Suprapubic skin (tissue), 4 donors: ENCODE measurements at regions not wholly inside any gene's neighbourhood (a gene's known extent, or its start where the extent isn't known, plus 50 kb on each side); places are given as distances from the start of the nearest gene placed in this dataset.

Source experiments
- DNase-seq, 2 donors: peaks; one replicate each; pipeline ENCODE4 v3.0.0-alpha.2; 2019; ENCODE audit warnings: low spot score in 2 of 2
- H3K27ac ChIP-seq: fragments of 200-600 bp; sonication (generic); one replicate; pipeline ENCODE4 v1.5.1; 2019
- H3K27me3 ChIP-seq: fragments of 200-600 bp; sonication (generic); one replicate; pipeline ENCODE4 v1.5.1; 2019
- H3K36me3 ChIP-seq: fragments of 200-600 bp; sonication (generic); one replicate; pipeline ENCODE4 v1.5.1; 2019
- H3K4me1 ChIP-seq: fragments of 200-600 bp; sonication (generic); one replicate; pipeline ENCODE4 v1.5.1; 2019
- H3K4me3 ChIP-seq: fragments of 200-600 bp; sonication (generic); one replicate; pipeline ENCODE4 v1.5.1; 2019; ENCODE audit warnings: mild to moderate bottlenecking
- H3K9me3 ChIP-seq: fragments of 200-600 bp; sonication (generic); one replicate; pipeline ENCODE4 v1.5.1; 2019
- CTCF ChIP-seq, 2 donors: fragments of 200-600 bp in 1 of 2; fragments of 450-650 bp in 1 of 2; sonication (generic) in 1 of 2; IDR thresholded peaks; one replicate each; pipeline ENCODE4 v1.5.1; 2016 to 2019; ENCODE audit warnings: antibody characterized with exemption in 2 of 2, mild to moderate bottlenecking in 1 of 2, moderate library complexity in 1 of 2
- EP300 ChIP-seq: sonication (generic); formaldehyde crosslinking; IDR thresholded peaks from one replicate; pipeline ENCODE4 v1.6.1; 2017; ENCODE audit warnings: antibody characterized with exemption
- POLR2A ChIP-seq, 2 donors: fragments of 450-650 bp; IDR thresholded peaks; one replicate each; pipeline ENCODE4 v1.6.1; 2017; ENCODE audit warnings: antibody characterized with exemption in 2 of 2, mild to moderate bottlenecking in 2 of 2, moderate library complexity in 2 of 2
- POLR2AphosphoS5 ChIP-seq, 3 donors: sonication (generic); formaldehyde crosslinking; IDR thresholded peaks; one replicate each; pipeline ENCODE4 v1.6.1; 2017; ENCODE audit warnings: antibody characterized with exemption in 3 of 3
- whole genome bisulfite sequencing: methylation state at CpG from one replicate; pipeline ENCODE4 v1.1.5; 2018; 5-methylcytosine and 5-hydroxymethylcytosine counted together

- peak in 1 of 2 donors; percentile 69 for DNase-seq
- peaks cover 13% of the 10 kb centered on the region for H3K4me1 ChIP-seq
- H3K27ac ChIP-seq = no peak overlapping the region
- TF ChIP-seq POLR2AphosphoS5 (IDR thresholded peaks at IDR 0.05) = no peak
- TF ChIP-seq CTCF (IDR thresholded peaks at IDR 0.05) = no peak
- TF ChIP-seq EP300 = no peak
- H3K36me3 ChIP-seq = no peaks in the 10 kb centered on the region
- H3K27me3 ChIP-seq = peaks cover 48% of the 10 kb centered on the region
- no peak overlapping the region for H3K4me3 ChIP-seq
- H3K9me3 ChIP-seq = no peaks in the 10 kb centered on the region
- 87% methylated on average over 9 of the region's 12 CpGs for WGBS
Observed at GRCh38 chr10:123584419-123584775, 81.8 kb upstream of the GPR26 start.

- Histone ChIP-seq H3K9me3 (no peaks in the 10 kb centered on the region), H3K4me1 (peaks cover 13% of the 10 kb centered on the region), H3K27me3 (peaks cover 37% of the 10 kb centered on the region), H3K4me3 (no peak overlapping the region), H3K27ac (no peak overlapping the region), H3K36me3 (no peaks in the 10 kb centered on the region)
- DNase-seq = peak in 1 of 2 donors; percentile 54
- no peak for TF ChIP-seq POLR2AphosphoS5 (IDR thresholded peaks at IDR 0.05)
- no peak for TF ChIP-seq EP300
- no peak for TF ChIP-seq CTCF (IDR thresholded peaks at IDR 0.05)
- TF ChIP-seq POLR2A (IDR thresholded peaks at IDR 0.05) = no peak
- WGBS = 78% methylated on average over 12 of the region's 12 CpGs
Observed at GRCh38 chr10:123585477-123586445, 80.4 kb upstream of the GPR26 start.

- WGBS = 94% methylated on average over 3 of the region's 3 CpGs
- Histone ChIP-seq H3K27ac (no peak overlapping the region), H3K27me3 (peaks cover 26% of the 10 kb centered on the region), H3K4me3 (no peak overlapping the region), H3K4me1 (peaks cover 13% of the 10 kb centered on the region), H3K36me3 (no peaks in the 10 kb centered on the region), H3K9me3 (no peaks in the 10 kb centered on the region)
- TF ChIP-seq POLR2A (IDR thresholded peaks at IDR 0.05) (no peak), CTCF (IDR thresholded peaks at IDR 0.05) (no peak), POLR2AphosphoS5 (IDR thresholded peaks at IDR 0.05) (no peak), EP300 (no peak)
- peak in 1 of 2 donors; percentile 29 for DNase-seq
Observed at GRCh38 chr10:123587110-123587509, 79.0 kb upstream of the GPR26 start.

GRCh38 chr10:123588386-123588914 lies 77.7 kb upstream of the GPR26 start:
- Histone ChIP-seq H3K9me3 (no peaks in the 10 kb centered on the region), H3K4me3 (no peak overlapping the region), H3K36me3 (no peaks in the 10 kb centered on the region), H3K27me3 (peaks cover 16% of the 10 kb centered on the region), H3K4me1 (peaks cover 9% of the 10 kb centered on the region), H3K27ac (no peak overlapping the region)
- 49% methylated on average over 3 of the region's 7 CpGs for WGBS
- TF ChIP-seq POLR2AphosphoS5 (IDR thresholded peaks at IDR 0.05) (no peak), EP300 (no peak), CTCF (IDR thresholded peaks at IDR 0.05) (no peak), POLR2A (IDR thresholded peaks at IDR 0.05) (no peak)
- peak in 1 of 2 donors; percentile 37 for DNase-seq

GRCh38 chr10:123595661-123596060 lies 70.5 kb upstream of the GPR26 start:
- TF ChIP-seq POLR2A (IDR thresholded peaks at IDR 0.05) (no peak), POLR2AphosphoS5 (IDR thresholded peaks at IDR 0.05) (no peak), EP300 (no peak), CTCF (IDR thresholded peaks at IDR 0.05) (no peak)
- Histone ChIP-seq H3K27ac (no peak overlapping the region), H3K27me3 (peaks cover 3% of the 10 kb centered on the region), H3K36me3 (no peaks in the 10 kb centered on the region), H3K4me3 (no peak overlapping the region), H3K9me3 (no peaks in the 10 kb centered on the region), H3K4me1 (no peaks in the 10 kb centered on the region)
- DNase-seq = peak in 1 of 2 donors; percentile 40
- WGBS = 53% methylated on average over 2 of the region's 2 CpGs
